ENCODE measurements at regions not wholly inside any gene's neighbourhood (a gene's known extent, or its start where the extent isn't known, plus 50 kb on each side); places are given as distances from the start of the nearest gene placed in this dataset.

DNA sequence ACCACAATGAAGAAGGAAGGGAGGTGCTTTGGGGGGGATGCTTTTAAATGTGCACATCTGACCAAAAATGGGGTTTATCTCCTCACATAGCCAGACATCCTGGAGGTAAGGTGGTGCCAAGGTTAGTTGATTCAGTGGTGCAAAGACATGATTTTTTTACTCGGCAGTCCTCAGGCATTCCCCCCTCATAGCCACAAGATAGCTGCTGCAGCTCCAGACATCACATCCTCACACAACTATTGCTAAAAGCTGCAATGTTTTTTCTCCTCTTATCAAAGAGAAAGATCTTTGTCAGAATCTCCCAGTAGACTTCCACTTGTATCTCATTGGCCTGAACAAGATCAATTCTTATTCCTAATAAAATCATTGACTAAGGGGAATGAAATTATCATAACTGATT lies 141.3 kb upstream of the ZNF438 start:
- H3K9me2 ChIP-seq (replicated peaks; ENCODE audit: insufficient read depth, low read length), result no peaks in the 10 kb centered on the region
- H3K79me2 ChIP-seq (ENCODE audit: low read length), result no peaks in the 10 kb centered on the region
- DNase-seq, result no peak
- no peak overlapping the region for H3K4me3 ChIP-seq (ENCODE audit: low read length)
- no peaks in the 10 kb centered on the region for H4K20me1 ChIP-seq (ENCODE audit: insufficient read depth, low read depth, low read length)
- no peak overlapping the region for H2AFZ ChIP-seq (ENCODE audit: low read length)
- no peak overlapping the region for H3K9ac ChIP-seq (ENCODE audit: low read length)
- H3K36me3 ChIP-seq (ENCODE audit: insufficient read depth, low read length), result no peaks in the 10 kb centered on the region
- H3K9me3 ChIP-seq (ENCODE audit: low read length), result no peaks in the 10 kb centered on the region
- no peaks in the 10 kb centered on the region for H3K27me3 ChIP-seq (ENCODE audit: low read length)
- no peaks in the 10 kb centered on the region for H3K4me1 ChIP-seq (ENCODE audit: low read length)
- no peak overlapping the region for H3K27ac ChIP-seq (ENCODE audit: low read length)
- H3K4me2 ChIP-seq (ENCODE audit: low read depth, low read length, poor library complexity, severe bottlenecking), result no peak overlapping the region

GRCh38 chr10:31173752-31174151 lies 142.1 kb upstream of the ZNF438 start:
- no peak overlapping the region for H3K4me3 ChIP-seq (ENCODE audit: low read length)
- H3K9ac ChIP-seq (ENCODE audit: low read length), result no peak overlapping the region
- H3K27me3 ChIP-seq (ENCODE audit: low read length), result no peaks in the 10 kb centered on the region
- DNase-seq, result no peak
- H3K9me2 ChIP-seq (replicated peaks; ENCODE audit: insufficient read depth, low read length), result no peaks in the 10 kb centered on the region
- H2AFZ ChIP-seq (ENCODE audit: low read length), result no peak overlapping the region
- H3K79me2 ChIP-seq (ENCODE audit: low read length), result no peaks in the 10 kb centered on the region
- no peaks in the 10 kb centered on the region for H3K4me1 ChIP-seq (ENCODE audit: low read length)
- H3K9me3 ChIP-seq (ENCODE audit: low read length), result no peaks in the 10 kb centered on the region
- H3K27ac ChIP-seq (ENCODE audit: low read length), result no peak overlapping the region
- no peak overlapping the region for H3K4me2 ChIP-seq (ENCODE audit: low read depth, low read length, poor library complexity, severe bottlenecking)
- H4K20me1 ChIP-seq (ENCODE audit: insufficient read depth, low read depth, low read length), result no peaks in the 10 kb centered on the region
- no peaks in the 10 kb centered on the region for H3K36me3 ChIP-seq (ENCODE audit: insufficient read depth, low read length)

GRCh38 chr10:31179091-31179680 lies 139.8 kb upstream of the ZEB1 start:
- H3K36me3 ChIP-seq (ENCODE audit: insufficient read depth, low read length), result no peaks in the 10 kb centered on the region
- H3K4me3 ChIP-seq (ENCODE audit: low read length), result no peak overlapping the region
- no peak overlapping the region for H2AFZ ChIP-seq (ENCODE audit: low read length)
- H3K27me3 ChIP-seq (ENCODE audit: low read length), result no peaks in the 10 kb centered on the region
- no peak for DNase-seq
- no peak overlapping the region for H3K9ac ChIP-seq (ENCODE audit: low read length)
- no peaks in the 10 kb centered on the region for H4K20me1 ChIP-seq (ENCODE audit: insufficient read depth, low read depth, low read length)
- no peak overlapping the region for H3K27ac ChIP-seq (ENCODE audit: low read length)
- H3K4me1 ChIP-seq (ENCODE audit: low read length), result no peaks in the 10 kb centered on the region
- no peaks in the 10 kb centered on the region for H3K9me2 ChIP-seq (replicated peaks; ENCODE audit: insufficient read depth, low read length)
- H3K9me3 ChIP-seq (ENCODE audit: low read length), result no peaks in the 10 kb centered on the region
- no peaks in the 10 kb centered on the region for H3K79me2 ChIP-seq (ENCODE audit: low read length)
- no peak overlapping the region for H3K4me2 ChIP-seq (ENCODE audit: low read depth, low read length, poor library complexity, severe bottlenecking)

DNA sequence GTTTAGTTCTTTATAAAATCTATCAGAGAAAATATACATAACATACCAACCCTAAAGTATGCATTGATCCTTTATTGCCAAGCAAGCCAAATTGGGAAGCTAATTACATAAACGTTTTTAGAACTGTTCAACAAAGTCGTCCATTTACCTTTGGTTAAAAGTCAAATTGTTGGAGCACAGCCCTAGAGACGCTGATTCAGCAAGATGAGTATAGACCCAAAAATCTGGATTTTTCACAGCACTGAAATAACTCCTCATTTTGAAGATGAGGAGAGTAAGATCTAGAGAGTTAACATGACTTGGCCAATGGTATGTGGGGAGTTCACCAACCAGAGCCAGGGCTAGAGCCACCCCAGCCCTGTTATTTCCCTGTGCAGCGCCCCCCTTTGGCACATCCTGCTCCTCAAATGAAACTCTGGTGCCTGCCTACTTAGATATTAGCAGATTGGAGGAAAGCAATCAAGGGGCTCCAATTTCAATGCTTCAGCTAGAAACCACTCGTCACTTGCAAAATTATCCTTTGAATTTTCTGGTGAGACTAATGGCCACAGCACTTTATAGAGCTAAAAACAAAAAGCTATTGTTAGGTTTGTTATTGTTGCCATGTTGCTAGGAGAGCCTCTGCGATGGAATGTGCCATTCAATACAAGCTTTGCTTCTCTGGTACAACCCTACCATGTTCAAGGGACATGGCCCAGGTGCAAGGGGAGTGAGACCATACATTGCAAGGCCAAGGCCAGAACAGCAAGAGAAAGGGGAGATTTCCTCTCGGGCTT lies 132.6 kb upstream of the ZEB1 start:
- H2AFZ ChIP-seq (ENCODE audit: low read length), result no peak overlapping the region
- H3K4me2 ChIP-seq (ENCODE audit: low read depth, low read length, poor library complexity, severe bottlenecking), result no peak overlapping the region
- H4K20me1 ChIP-seq (ENCODE audit: insufficient read depth, low read depth, low read length), result no peaks in the 10 kb centered on the region
- DNase-seq, result no peak
- no peak overlapping the region for H3K4me3 ChIP-seq (ENCODE audit: low read length)
- no peaks in the 10 kb centered on the region for H3K79me2 ChIP-seq (ENCODE audit: low read length)
- no peak overlapping the region for H3K9ac ChIP-seq (ENCODE audit: low read length)
- H3K27me3 ChIP-seq (ENCODE audit: low read length), result no peaks in the 10 kb centered on the region
- no peaks in the 10 kb centered on the region for H3K4me1 ChIP-seq (ENCODE audit: low read length)
- H3K9me2 ChIP-seq (replicated peaks; ENCODE audit: insufficient read depth, low read length), result no peaks in the 10 kb centered on the region
- H3K27ac ChIP-seq (ENCODE audit: low read length), result no peak overlapping the region
- H3K9me3 ChIP-seq (ENCODE audit: low read length), result no peaks in the 10 kb centered on the region
- H3K36me3 ChIP-seq (ENCODE audit: insufficient read depth, low read length), result no peaks in the 10 kb centered on the region

DNA sequence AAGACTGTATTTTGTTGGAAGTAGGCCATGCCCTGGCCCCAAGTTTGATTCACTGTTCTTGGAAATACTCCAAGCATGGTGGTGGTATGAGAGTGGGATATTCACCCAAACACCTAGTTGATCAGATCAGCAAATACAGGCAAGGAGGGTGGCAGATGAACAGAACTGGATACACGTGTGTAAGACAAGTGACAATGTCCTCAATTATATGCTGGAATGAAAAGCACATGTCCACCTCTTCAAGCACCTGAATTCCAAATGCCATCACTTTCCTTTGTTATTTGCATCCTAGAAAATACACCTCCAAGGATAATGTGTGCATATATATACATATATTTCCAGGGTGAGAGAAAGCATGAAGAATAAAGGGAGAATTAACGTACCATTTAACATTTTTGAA lies 131.8 kb upstream of the ZEB1 start:
- Histone ChIP-seq H2AFZ (ENCODE audit: low read length) (no peak overlapping the region), H3K9ac (ENCODE audit: low read length) (no peak overlapping the region), H3K4me3 (ENCODE audit: low read length) (no peak overlapping the region), H3K4me1 (ENCODE audit: low read length) (no peaks in the 10 kb centered on the region), H3K4me2 (ENCODE audit: low read depth, low read length, poor library complexity, severe bottlenecking) (no peak overlapping the region), H3K27ac (ENCODE audit: low read length) (no peak overlapping the region), H3K9me3 (ENCODE audit: low read length) (no peaks in the 10 kb centered on the region), H3K79me2 (ENCODE audit: low read length) (no peaks in the 10 kb centered on the region), H3K27me3 (ENCODE audit: low read length) (no peaks in the 10 kb centered on the region), H3K36me3 (ENCODE audit: insufficient read depth, low read length) (no peaks in the 10 kb centered on the region), H4K20me1 (ENCODE audit: insufficient read depth, low read depth, low read length) (no peaks in the 10 kb centered on the region), H3K9me2 (replicated peaks; ENCODE audit: insufficient read depth, low read length) (no peaks in the 10 kb centered on the region)
- no peak for DNase-seq

GRCh38 chr10:31187607-31188210 lies 131.3 kb upstream of the ZEB1 start:
- Histone ChIP-seq H3K79me2 (ENCODE audit: low read length) (no peaks in the 10 kb centered on the region), H3K4me1 (ENCODE audit: low read length) (no peaks in the 10 kb centered on the region), H3K36me3 (ENCODE audit: insufficient read depth, low read length) (no peaks in the 10 kb centered on the region), H4K20me1 (ENCODE audit: insufficient read depth, low read depth, low read length) (no peaks in the 10 kb centered on the region), H3K4me2 (ENCODE audit: low read depth, low read length, poor library complexity, severe bottlenecking) (no peak overlapping the region), H3K9me3 (ENCODE audit: low read length) (no peaks in the 10 kb centered on the region), H3K27ac (ENCODE audit: low read length) (no peak overlapping the region), H3K9ac (ENCODE audit: low read length) (no peak overlapping the region), H3K4me3 (ENCODE audit: low read length) (no peak overlapping the region), H2AFZ (ENCODE audit: low read length) (no peak overlapping the region), H3K9me2 (replicated peaks; ENCODE audit: insufficient read depth, low read length) (no peaks in the 10 kb centered on the region), H3K27me3 (ENCODE audit: low read length) (no peaks in the 10 kb centered on the region)
- no peak for DNase-seq

DNA sequence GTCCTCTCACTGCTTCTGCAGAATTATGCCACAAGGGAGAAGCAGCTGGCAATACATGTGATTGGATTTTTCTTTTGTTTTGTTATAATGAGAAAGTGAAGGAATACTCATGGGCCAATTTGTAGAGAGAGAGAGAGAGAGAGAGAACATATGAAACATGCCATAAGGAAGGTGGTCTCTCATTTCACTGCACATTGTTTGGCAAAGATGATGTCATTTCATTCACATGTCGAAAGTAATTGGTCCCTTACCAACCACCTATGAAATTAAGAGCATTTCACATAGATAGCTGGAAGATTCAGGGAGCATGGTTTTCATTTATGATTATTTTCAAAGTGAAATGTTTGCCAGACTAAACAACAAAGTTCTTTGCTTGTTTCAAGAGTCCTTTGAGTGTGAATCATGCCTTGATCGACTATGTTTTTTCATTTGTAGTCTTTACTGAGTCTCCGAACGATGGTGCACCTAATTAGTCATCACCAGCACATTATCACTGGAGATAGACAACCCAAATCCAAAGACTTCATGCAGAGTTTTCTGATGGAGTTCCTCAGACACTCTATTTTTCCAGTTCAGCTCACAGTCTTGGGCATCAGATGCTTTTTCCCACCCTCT lies 130.1 kb upstream of the ZEB1 start:
- Histone ChIP-seq H2AFZ (ENCODE audit: low read length) (no peak overlapping the region), H3K4me2 (ENCODE audit: low read depth, low read length, poor library complexity, severe bottlenecking) (no peak overlapping the region), H3K27me3 (ENCODE audit: low read length) (no peaks in the 10 kb centered on the region), H3K4me3 (ENCODE audit: low read length) (no peak overlapping the region), H3K79me2 (ENCODE audit: low read length) (no peaks in the 10 kb centered on the region), H3K9me3 (ENCODE audit: low read length) (no peaks in the 10 kb centered on the region), H3K9me2 (replicated peaks; ENCODE audit: insufficient read depth, low read length) (no peaks in the 10 kb centered on the region), H3K9ac (ENCODE audit: low read length) (no peak overlapping the region), H4K20me1 (ENCODE audit: insufficient read depth, low read depth, low read length) (no peaks in the 10 kb centered on the region), H3K4me1 (ENCODE audit: low read length) (no peaks in the 10 kb centered on the region), H3K27ac (ENCODE audit: low read length) (no peak overlapping the region), H3K36me3 (ENCODE audit: insufficient read depth, low read length) (no peaks in the 10 kb centered on the region)
- no peak for DNase-seq

GRCh38 chr10:31190488-31190887 lies 128.5 kb upstream of the ZEB1 start:
- Histone ChIP-seq H3K4me3 (ENCODE audit: low read length) (no peak overlapping the region), H2AFZ (ENCODE audit: low read length) (no peak overlapping the region), H3K9ac (ENCODE audit: low read length) (no peak overlapping the region), H3K36me3 (ENCODE audit: insufficient read depth, low read length) (no peaks in the 10 kb centered on the region), H3K27ac (ENCODE audit: low read length) (no peak overlapping the region), H3K4me2 (ENCODE audit: low read depth, low read length, poor library complexity, severe bottlenecking) (no peak overlapping the region), H3K79me2 (ENCODE audit: low read length) (no peaks in the 10 kb centered on the region), H4K20me1 (ENCODE audit: insufficient read depth, low read depth, low read length) (no peaks in the 10 kb centered on the region), H3K9me2 (replicated peaks; ENCODE audit: insufficient read depth, low read length) (no peaks in the 10 kb centered on the region), H3K27me3 (ENCODE audit: low read length) (no peaks in the 10 kb centered on the region), H3K9me3 (ENCODE audit: low read length) (no peaks in the 10 kb centered on the region), H3K4me1 (ENCODE audit: low read length) (no peaks in the 10 kb centered on the region)
- DNase-seq, result no peak

Data from Karpas-422 (cell line).